Nephron (organoid): ENCODE measurements at regions not wholly inside any gene's neighbourhood (a gene's known extent, or its start where the extent isn't known, plus 50 kb on each side); places are given as distances from the start of the nearest gene placed in this dataset.

ENCODE experiments used
- H3K27ac Mint-ChIP-seq, 3 experiments: 2 replicates each; pipeline ENCODE4 v1.8.0; 2020; ENCODE audit warnings: mixed read lengths in 3 of 3, mild to moderate bottlenecking in 2 of 3, moderate library complexity in 1 of 3
- H3K27me3 Mint-ChIP-seq: 2 replicates; pipeline ENCODE4 v1.8.0; 2021; ENCODE audit warnings: low read depth, mild to moderate bottlenecking, moderate library complexity, mixed read lengths
- H3K36me3 Mint-ChIP-seq: 2 replicates; pipeline ENCODE4 v1.8.0; 2020; ENCODE audit warnings: low read depth, mixed read lengths
- H3K4me1 Mint-ChIP-seq: 2 replicates; pipeline ENCODE4 v1.8.0; 2020; ENCODE audit warnings: mixed read lengths
- H3K4me3 Mint-ChIP-seq, 3 experiments: 2 replicates each; pipeline ENCODE4 v1.8.0; 2020; ENCODE audit warnings: mild to moderate bottlenecking in 3 of 3, mixed read lengths in 3 of 3, moderate library complexity in 2 of 3
- H3K9me3 Mint-ChIP-seq: 2 replicates; pipeline ENCODE4 v1.8.0; 2020; ENCODE audit warnings: mixed read lengths
- TF ChIP-seq, protein P1 (sequence below), 3 experiments: fragments of 200-600 bp; sonication (generic); IDR thresholded peaks; one replicate each; pipeline ENCODE4 v1.5.0; 2021; ENCODE audit warnings: antibody characterized with exemption in 3 of 3; ENCODE audit not compliant: unreplicated experiment in 3 of 3

DNA sequence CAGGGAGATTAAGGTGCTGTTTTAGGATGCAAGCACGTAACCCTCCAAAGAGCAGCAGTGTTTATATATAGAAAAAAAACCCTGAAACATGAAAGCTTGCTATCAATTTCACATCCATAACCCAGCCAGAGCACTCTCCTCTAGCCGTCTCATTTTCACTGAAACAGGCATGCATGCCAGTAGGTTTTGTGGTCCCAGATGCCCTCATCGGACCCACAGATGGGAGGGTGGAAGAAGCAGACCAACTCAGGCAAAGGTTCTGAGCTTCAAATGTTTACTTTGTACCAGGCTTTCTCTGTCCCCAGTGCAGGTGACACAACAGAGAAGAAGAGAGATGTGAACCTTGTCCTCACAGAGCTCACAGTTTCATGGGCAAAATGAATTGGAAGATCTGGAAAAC, 127.4 kb upstream of the ATP10B start:
- Mint-ChIP-seq H3K27me3 (no peaks in the 10 kb centered on the region), H3K9me3 (peaks cover 2% of the 10 kb centered on the region), H3K4me3 (no peak overlapping the region), H3K36me3 (no peaks in the 10 kb centered on the region), H3K27ac (no peak overlapping the region), H3K4me1 (no peaks in the 10 kb centered on the region)
- TF ChIP-seq, protein P1, sequence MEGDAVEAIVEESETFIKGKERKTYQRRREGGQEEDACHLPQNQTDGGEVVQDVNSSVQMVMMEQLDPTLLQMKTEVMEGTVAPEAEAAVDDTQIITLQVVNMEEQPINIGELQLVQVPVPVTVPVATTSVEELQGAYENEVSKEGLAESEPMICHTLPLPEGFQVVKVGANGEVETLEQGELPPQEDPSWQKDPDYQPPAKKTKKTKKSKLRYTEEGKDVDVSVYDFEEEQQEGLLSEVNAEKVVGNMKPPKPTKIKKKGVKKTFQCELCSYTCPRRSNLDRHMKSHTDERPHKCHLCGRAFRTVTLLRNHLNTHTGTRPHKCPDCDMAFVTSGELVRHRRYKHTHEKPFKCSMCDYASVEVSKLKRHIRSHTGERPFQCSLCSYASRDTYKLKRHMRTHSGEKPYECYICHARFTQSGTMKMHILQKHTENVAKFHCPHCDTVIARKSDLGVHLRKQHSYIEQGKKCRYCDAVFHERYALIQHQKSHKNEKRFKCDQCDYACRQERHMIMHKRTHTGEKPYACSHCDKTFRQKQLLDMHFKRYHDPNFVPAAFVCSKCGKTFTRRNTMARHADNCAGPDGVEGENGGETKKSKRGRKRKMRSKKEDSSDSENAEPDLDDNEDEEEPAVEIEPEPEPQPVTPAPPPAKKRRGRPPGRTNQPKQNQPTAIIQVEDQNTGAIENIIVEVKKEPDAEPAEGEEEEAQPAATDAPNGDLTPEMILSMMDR (IDR thresholded peaks at IDR 0.05; ENCODE audit: unreplicated experiment in 3 of 3) = no peak

DNA sequence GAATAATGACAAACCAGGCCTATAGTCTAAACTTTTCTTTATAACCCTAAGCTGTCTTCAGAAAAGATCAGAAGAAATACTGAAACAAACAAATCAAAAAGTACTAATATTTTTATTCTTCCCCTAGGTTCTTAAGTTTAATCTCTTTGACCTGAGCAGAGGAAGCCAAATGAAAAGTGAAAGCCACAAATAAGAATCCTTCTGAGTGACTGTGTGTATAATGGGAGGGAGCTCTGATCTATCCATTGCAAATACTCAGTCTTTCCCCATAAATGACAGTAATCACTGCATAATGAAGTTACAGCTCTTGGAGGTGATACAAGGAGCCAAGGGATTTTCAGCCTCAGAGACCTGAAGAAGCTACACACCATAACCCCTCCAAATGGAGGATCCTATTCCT, 126.9 kb upstream of the ATP10B start:
- H3K27me3 Mint-ChIP-seq = no peaks in the 10 kb centered on the region
- no peak overlapping the region for H3K27ac Mint-ChIP-seq
- no peaks in the 10 kb centered on the region for H3K36me3 Mint-ChIP-seq
- no peaks in the 10 kb centered on the region for H3K4me1 Mint-ChIP-seq
- no peak overlapping the region for H3K4me3 Mint-ChIP-seq
- TF ChIP-seq, protein P1 (IDR thresholded peaks at IDR 0.05; ENCODE audit: unreplicated experiment in 3 of 3) = no peak
- H3K9me3 Mint-ChIP-seq = peaks cover 2% of the 10 kb centered on the region

DNA sequence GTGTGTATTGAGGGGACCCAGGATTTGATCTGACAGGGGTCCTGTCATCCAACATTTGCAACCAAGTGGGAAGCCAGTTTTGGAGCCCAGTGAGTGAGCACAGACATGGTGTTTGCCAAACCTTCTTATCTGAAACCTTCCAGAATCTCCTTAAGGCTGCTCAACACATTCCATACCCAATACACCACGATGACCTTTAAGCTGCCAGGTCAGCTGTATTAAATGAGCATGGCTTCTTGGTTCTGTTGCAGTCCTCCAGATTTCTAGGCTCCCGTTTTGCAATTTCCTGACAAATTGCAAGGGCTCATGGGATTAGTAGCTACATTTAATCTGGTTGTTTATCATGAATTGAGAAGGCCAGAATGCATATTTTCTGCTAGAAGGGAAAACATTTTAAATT, 124.2 kb upstream of the ATP10B start:
- H3K27me3 Mint-ChIP-seq = no peaks in the 10 kb centered on the region
- no peak overlapping the region for H3K4me3 Mint-ChIP-seq
- no peaks in the 10 kb centered on the region for H3K36me3 Mint-ChIP-seq
- TF ChIP-seq, protein P1 (IDR thresholded peaks at IDR 0.05; ENCODE audit: unreplicated experiment in 3 of 3) = no peak
- H3K27ac Mint-ChIP-seq = no peak overlapping the region
- H3K4me1 Mint-ChIP-seq = no peaks in the 10 kb centered on the region
- H3K9me3 Mint-ChIP-seq = peaks cover 2% of the 10 kb centered on the region

DNA sequence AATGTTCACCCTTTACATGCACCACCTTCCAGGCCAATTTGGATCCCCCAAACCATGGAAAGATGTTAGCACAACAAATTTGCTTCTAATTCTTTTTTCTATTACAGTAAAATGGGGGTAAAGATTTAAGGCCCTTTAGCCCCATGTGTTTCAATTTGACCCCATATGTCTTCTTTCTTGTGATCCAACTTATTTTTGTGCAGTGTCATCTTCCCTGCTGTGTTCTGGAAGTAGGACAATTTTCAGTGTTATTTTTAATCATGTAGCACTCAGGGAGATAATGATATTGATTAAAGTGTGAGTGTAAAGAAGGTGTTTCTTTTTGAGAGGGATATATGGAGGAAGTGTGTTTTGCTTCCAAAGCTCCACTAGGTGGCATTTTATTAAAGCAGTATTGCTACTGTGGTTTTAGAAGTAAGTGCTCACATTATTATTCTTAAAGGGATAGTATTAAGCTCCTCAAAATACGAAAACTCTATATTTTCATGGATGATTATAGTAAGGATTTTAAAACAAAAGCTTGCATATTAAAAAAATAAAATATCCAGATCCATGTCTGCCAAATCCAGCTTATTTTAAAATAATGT, 118.7 kb upstream of the ATP10B start:
- no peak overlapping the region for H3K4me3 Mint-ChIP-seq
- no peaks in the 10 kb centered on the region for H3K9me3 Mint-ChIP-seq
- no peaks in the 10 kb centered on the region for H3K36me3 Mint-ChIP-seq
- TF ChIP-seq, protein P1 (IDR thresholded peaks at IDR 0.05; ENCODE audit: unreplicated experiment in 3 of 3) = peak in 2 of 3 experiments; percentile 13 to 48
- H3K27ac Mint-ChIP-seq = no peak overlapping the region
- no peaks in the 10 kb centered on the region for H3K27me3 Mint-ChIP-seq
- H3K4me1 Mint-ChIP-seq = peaks cover 11% of the 10 kb centered on the region

DNA sequence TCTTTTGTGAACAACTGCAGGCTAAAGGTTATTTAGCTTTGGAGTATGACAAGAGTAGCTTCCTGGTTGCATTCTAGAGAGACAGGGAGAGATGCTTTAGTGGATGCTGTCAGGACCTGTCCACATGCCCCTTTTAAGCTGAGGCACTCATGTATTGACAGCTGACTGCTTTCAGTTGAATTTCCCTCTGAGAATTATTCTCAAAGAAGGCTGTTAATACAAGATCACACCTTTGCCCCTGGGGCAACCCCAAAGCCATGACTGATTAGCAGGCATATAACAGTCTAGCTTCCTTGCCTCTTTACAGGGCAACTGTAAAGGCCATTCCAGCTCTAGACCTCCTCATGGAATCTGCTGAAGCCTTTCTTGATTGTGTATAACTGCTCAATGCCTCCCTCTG, 117.6 kb upstream of the ATP10B start:
- Mint-ChIP-seq H3K27ac (no peak overlapping the region), H3K36me3 (no peaks in the 10 kb centered on the region), H3K4me1 (peaks cover 11% of the 10 kb centered on the region), H3K27me3 (peaks cover 5% of the 10 kb centered on the region), H3K9me3 (no peaks in the 10 kb centered on the region), H3K4me3 (no peak overlapping the region)
- TF ChIP-seq, protein P1 (IDR thresholded peaks at IDR 0.05; ENCODE audit: unreplicated experiment in 3 of 3) = no peak

DNA sequence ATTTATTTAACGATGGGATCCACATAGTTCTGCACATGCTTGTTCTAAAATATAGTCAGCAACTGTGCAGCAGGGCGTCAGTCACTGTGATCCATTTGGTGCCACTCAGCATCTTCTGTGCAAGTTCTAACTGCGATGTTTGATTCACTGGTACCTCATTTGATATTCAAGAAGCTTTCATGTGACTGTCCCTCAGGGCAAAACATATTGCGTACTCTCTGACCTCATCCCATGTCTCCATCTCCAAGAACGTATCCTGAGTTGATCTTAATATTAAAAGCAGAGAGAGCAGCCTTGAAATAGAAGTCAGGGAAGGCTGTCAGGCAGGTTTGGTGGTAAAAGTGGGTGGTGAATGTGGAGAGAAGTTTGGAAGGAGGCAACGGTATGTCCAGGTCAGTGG, 116.5 kb upstream of the ATP10B start:
- H3K9me3 Mint-ChIP-seq = no peaks in the 10 kb centered on the region
- TF ChIP-seq, protein P1 (IDR thresholded peaks at IDR 0.05; ENCODE audit: unreplicated experiment in 3 of 3) = no peak
- no peak overlapping the region for H3K4me3 Mint-ChIP-seq
- H3K4me1 Mint-ChIP-seq = peaks cover 11% of the 10 kb centered on the region
- no peak overlapping the region for H3K27ac Mint-ChIP-seq
- H3K27me3 Mint-ChIP-seq = peaks cover 5% of the 10 kb centered on the region
- H3K36me3 Mint-ChIP-seq = no peaks in the 10 kb centered on the region
